Neuronal stem cell (in vitro differentiated cells): ENCODE measurements at regions not wholly inside any gene's neighbourhood (a gene's known extent, or its start where the extent isn't known, plus 50 kb on each side); places are given as distances from the start of the nearest gene placed in this dataset.

Source experiments
- DNase-seq: peaks from one replicate; pipeline ENCODE4 v3.0.0-alpha.2; 2013; ENCODE audit warnings: low spot score
- H2AFZ ChIP-seq: one replicate; pipeline ENCODE4 v1.6.1; 2013; ENCODE audit warnings: mild to moderate bottlenecking, low read length, inconsistent platforms
- H2AK5ac ChIP-seq: 2 replicates; pipeline ENCODE4 v1.6.1; 2013; ENCODE audit warnings: low read depth, mild to moderate bottlenecking, inconsistent platforms, low read length, moderate library complexity, mixed read lengths
- H2BK120ac ChIP-seq: 2 replicates; pipeline ENCODE4 v1.6.1; 2013; ENCODE audit warnings: low read depth, mild to moderate bottlenecking, inconsistent platforms, low read length, moderate library complexity, mixed read lengths
- H2BK12ac ChIP-seq: one replicate; pipeline ENCODE4 v1.6.1; 2013; ENCODE audit warnings: low read length, inconsistent platforms
- H2BK15ac ChIP-seq: 2 replicates; pipeline ENCODE4 v1.6.1; 2013; ENCODE audit warnings: mild to moderate bottlenecking, low read length, inconsistent platforms, mixed read lengths
- H2BK5ac ChIP-seq: one replicate; pipeline ENCODE4 v1.6.1; 2013; ENCODE audit warnings: inconsistent platforms, mild to moderate bottlenecking, low read length, moderate library complexity
- H3K14ac ChIP-seq: one replicate; pipeline ENCODE4 v1.6.1; 2013; ENCODE audit warnings: low read length, inconsistent platforms
- H3K18ac ChIP-seq: 2 replicates; pipeline ENCODE4 v1.6.1; 2013; ENCODE audit warnings: low read length, inconsistent platforms
- H3K23ac ChIP-seq: 2 replicates; pipeline ENCODE4 v1.6.1; 2013; ENCODE audit warnings: low read depth, mild to moderate bottlenecking, mixed read lengths, low read length, inconsistent platforms; ENCODE audit not compliant: poor library complexity
- H3K27ac ChIP-seq: replicated peaks from 3 replicates; pipeline ENCODE4 v1.5.1; 2013; ENCODE audit warnings: low read length, inconsistent platforms
- H3K27me3 ChIP-seq, 3 experiments: 2 replicates each; pipeline ENCODE4 v1.6.1; 2013; ENCODE audit warnings: low read length in 3 of 3, mild to moderate bottlenecking in 2 of 3, inconsistent platforms in 1 of 3, low read depth in 1 of 3, mixed read lengths in 1 of 3, moderate library complexity in 1 of 3; ENCODE audit not compliant: control insufficient read depth in 3 of 3, insufficient read depth in 3 of 3
- H3K36me3 ChIP-seq, 2 donors: replicated peaks in 1 of 2; 2 replicates each; pipeline ENCODE4 v1.6.1; 2013; ENCODE audit warnings: low read length in 2 of 2; ENCODE audit not compliant: control insufficient read depth in 2 of 2, insufficient read depth in 2 of 2
- H3K4ac ChIP-seq: 2 replicates; pipeline ENCODE4 v1.6.1; 2013; ENCODE audit warnings: inconsistent platforms, mild to moderate bottlenecking, low read length, moderate library complexity
- H3K4me1 ChIP-seq, 2 donors: 1 replicate in 1 of 2; 2 replicates in 1 of 2; pipeline ENCODE4 v1.6.1; 2013; ENCODE audit warnings: low read length in 2 of 2, low read depth in 1 of 2; ENCODE audit not compliant: control insufficient read depth in 2 of 2, insufficient read depth in 1 of 2
- H3K4me2 ChIP-seq: one replicate; pipeline ENCODE4 v1.6.1; 2013; ENCODE audit warnings: mild to moderate bottlenecking, low read length, inconsistent platforms; ENCODE audit not compliant: insufficient read depth, poor library complexity, severe bottlenecking
- H3K4me3 ChIP-seq, 2 donors: 2 replicates each; pipeline ENCODE4 v1.5.1; 2013; ENCODE audit warnings: low read length in 2 of 2, mild to moderate bottlenecking in 2 of 2, inconsistent platforms in 1 of 2, moderate library complexity in 1 of 2
- H3K79me1 ChIP-seq: one replicate; pipeline ENCODE4 v1.6.1; 2013; ENCODE audit warnings: low read depth, mild to moderate bottlenecking, inconsistent platforms, low read length, moderate library complexity
- H3K9ac ChIP-seq: one replicate; pipeline ENCODE4 v1.6.1; 2013; ENCODE audit warnings: mild to moderate bottlenecking, low read depth, low read length, inconsistent platforms; ENCODE audit not compliant: poor library complexity
- H3K9me3 ChIP-seq, 2 donors: replicated peaks in 1 of 2; 2 replicates each; pipeline versions ENCODE3 to v1.6.1; 2013; ENCODE audit warnings: low read length in 2 of 2, mild to moderate bottlenecking in 2 of 2, inconsistent platforms in 1 of 2, low read depth in 1 of 2, mixed read lengths in 1 of 2, moderate library complexity in 1 of 2; ENCODE audit not compliant: control insufficient read depth in 2 of 2, insufficient read depth in 1 of 2
- H4K8ac ChIP-seq: one replicate; pipeline ENCODE4 v1.6.1; 2013; ENCODE audit warnings: low read depth, mild to moderate bottlenecking, inconsistent platforms, low read length, moderate library complexity
- H4K91ac ChIP-seq: one replicate; pipeline ENCODE4 v1.6.1; 2013; ENCODE audit warnings: low read length, low read depth, mild to moderate bottlenecking, inconsistent platforms; ENCODE audit not compliant: poor library complexity
- WGBS, 2 donors: extraction: QIAGEN DNeasy Blood & Tissue Kit; methylation state at CpG; one replicate each; pipeline ENCODE4 v1.1.7; 2013; ENCODE audit warnings: missing lambda C conversion rate in 2 of 2, mixed read lengths in 1 of 2; ENCODE audit not compliant: insufficient read length in 2 of 2, insufficient replicate concordance in 1 of 2; ENCODE audit errors: extremely low coverage in 2 of 2; 5-methylcytosine and 5-hydroxymethylcytosine counted together

DNA sequence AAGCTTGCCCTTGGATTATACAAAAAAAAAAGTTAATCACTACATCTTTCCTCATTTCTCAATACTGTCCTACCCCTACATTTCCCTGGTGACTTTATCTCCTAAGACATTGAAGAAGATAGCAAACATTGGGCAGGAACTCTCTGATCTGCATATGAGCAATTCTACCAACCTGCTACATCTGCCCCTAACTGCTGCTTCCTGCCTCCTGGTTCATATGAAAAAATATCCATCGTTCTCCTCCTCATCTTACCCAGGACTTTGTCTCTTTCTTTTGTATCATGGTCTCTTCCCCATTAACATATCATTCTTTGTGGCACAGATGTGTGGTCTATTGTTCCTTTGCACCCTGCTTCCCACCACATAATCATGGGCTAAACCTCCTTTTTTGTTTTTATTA, 139.7 kb upstream of the PCGF5 start:
- WGBS, 2 donors = no CpG with 5 or more reads among the region's 1 CpG
- H3K27me3 ChIP-seq = no peaks in the 10 kb centered on the region

DNA sequence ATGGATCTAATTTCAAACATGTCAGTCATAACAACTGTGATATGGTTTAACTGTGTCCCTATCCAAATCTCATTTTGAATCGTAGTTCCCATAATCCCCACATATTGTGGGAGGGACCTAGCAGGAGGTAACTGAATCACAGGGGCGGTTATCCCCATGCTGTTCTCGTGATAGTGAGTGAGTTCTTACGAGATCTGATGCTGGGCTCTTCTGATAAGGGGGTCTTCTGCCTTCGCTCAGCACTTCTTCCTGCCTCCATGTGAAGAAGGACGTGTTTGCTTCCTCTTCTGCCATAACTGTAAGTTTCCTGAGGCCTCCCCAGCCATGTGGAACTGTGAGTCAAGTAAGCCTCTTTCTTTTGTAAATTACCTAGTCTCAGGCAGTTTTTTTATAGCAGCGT, 138.0 kb upstream of the PCGF5 start:
- WGBS, 2 donors = no CpG with 5 or more reads among the region's 7 CpGs
- DNase-seq = no peak
- no peak overlapping the region for H4K8ac ChIP-seq

More for the DNA sequence above, 139.7 kb upstream of the PCGF5 start:
- no peak overlapping the region for H4K8ac ChIP-seq
- H3K4ac ChIP-seq = no peak overlapping the region
- peak overlapping the region; percentile 21 for H2AFZ ChIP-seq
- H3K4me3 ChIP-seq = no peak overlapping the region
- no peak overlapping the region for H2BK12ac ChIP-seq
- peaks cover 0 to 6% of the 10 kb centered on the region in 2 donors for H3K9me3 ChIP-seq
- H3K9ac ChIP-seq = no peak overlapping the region
- no peak for DNase-seq
- H2BK15ac ChIP-seq = no peak overlapping the region
- H2BK5ac ChIP-seq = no peak overlapping the region
- H3K27ac ChIP-seq = no peak overlapping the region
- H3K36me3 ChIP-seq = no peaks in the 10 kb centered on the region
- peaks cover 0 to 3% of the 10 kb centered on the region in 2 donors for H3K4me1 ChIP-seq
- H3K79me1 ChIP-seq = no peaks in the 10 kb centered on the region
- no peak overlapping the region for H4K91ac ChIP-seq
- H3K18ac ChIP-seq = no peak overlapping the region
- H3K4me2 ChIP-seq = no peak overlapping the region
- H3K23ac ChIP-seq = no peak overlapping the region
- H2AK5ac ChIP-seq = no peak overlapping the region
- no peak overlapping the region for H3K14ac ChIP-seq
- H2BK120ac ChIP-seq = no peak overlapping the region

DNA sequence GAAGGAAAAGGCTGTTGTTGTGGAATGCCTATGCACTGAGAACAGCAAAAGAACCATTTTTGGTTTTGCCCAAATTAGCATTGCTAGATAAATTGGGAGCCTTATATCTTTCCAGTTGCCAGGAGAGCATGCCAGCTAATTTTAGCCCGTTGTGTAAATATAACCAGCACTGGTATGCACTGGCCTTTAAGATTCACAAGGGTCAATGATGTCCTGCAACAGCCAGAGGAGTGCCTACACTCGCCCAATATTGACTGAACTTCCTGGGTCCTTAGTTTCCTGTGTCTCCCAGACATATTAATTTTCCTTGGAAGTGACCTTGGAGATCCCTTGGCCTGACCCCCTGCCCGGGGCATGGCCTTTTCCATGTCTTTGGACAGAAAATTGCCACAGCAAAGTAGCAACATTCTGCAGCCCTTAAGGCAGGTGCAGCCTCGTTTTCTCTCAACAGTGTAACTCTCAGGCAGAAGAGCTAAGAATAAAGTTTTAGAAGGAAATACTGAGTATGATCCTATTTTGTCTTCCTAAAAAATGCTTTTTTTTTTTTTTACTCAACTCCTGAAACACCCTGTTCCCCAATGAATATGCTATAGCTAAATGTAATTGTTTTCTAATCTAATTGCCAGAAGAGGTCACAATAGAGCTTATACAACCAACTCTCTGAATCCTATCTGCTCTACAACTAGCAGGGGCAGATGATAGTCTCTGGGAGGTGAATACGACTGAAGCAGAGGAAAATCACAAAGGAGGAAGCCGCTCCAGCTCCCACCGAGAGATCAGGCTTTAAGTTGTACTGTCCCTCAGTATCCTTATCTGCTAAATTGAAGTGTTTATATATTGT, 131.9 kb upstream of the PCGF5 start:
- Histone ChIP-seq H2AK5ac (no peak overlapping the region), H2BK12ac (no peak overlapping the region), H2AFZ (peak overlapping the region; percentile 21), H2BK5ac (no peak overlapping the region), H4K91ac (no peak overlapping the region), H3K14ac (no peak overlapping the region), H3K4me1 (peaks cover 0 to 5% of the 10 kb centered on the region in 2 donors), H3K4me2 (no peak overlapping the region), H4K8ac (no peak overlapping the region), H3K27ac (no peak overlapping the region), H3K4ac (no peak overlapping the region), H3K4me3 (no peak overlapping the region), H3K9me3 (peaks cover 3 to 30% of the 10 kb centered on the region in 2 donors), H3K79me1 (no peaks in the 10 kb centered on the region), H3K18ac (no peak overlapping the region), H3K23ac (no peak overlapping the region), H3K27me3 (no peaks in the 10 kb centered on the region), H3K36me3 (no peaks in the 10 kb centered on the region), H3K9ac (no peak overlapping the region), H2BK120ac (no peak overlapping the region), H2BK15ac (no peak overlapping the region)
- WGBS, 2 donors = no CpG with 5 or more reads among the region's 7 CpGs
- DNase-seq = no peak

More for the DNA sequence above, 138.0 kb upstream of the PCGF5 start:
- no peak overlapping the region for H2BK120ac ChIP-seq
- H2AK5ac ChIP-seq = no peak overlapping the region
- H3K27ac ChIP-seq = no peak overlapping the region
- H2BK15ac ChIP-seq = no peak overlapping the region
- peaks cover 0 to 3% of the 10 kb centered on the region in 2 donors for H3K9me3 ChIP-seq
- H2AFZ ChIP-seq = peak overlapping the region; percentile 37
- no peak overlapping the region for H3K23ac ChIP-seq
- no peaks in the 10 kb centered on the region for H3K79me1 ChIP-seq
- no peak overlapping the region for H3K4me2 ChIP-seq
- no peaks in the 10 kb centered on the region for H3K36me3 ChIP-seq
- H3K14ac ChIP-seq = no peak overlapping the region
- H3K4me3 ChIP-seq = no peak overlapping the region
- H3K4me1 ChIP-seq = no peaks in the 10 kb centered on the region
- no peak overlapping the region for H2BK5ac ChIP-seq
- H3K4ac ChIP-seq = no peak overlapping the region
- no peaks in the 10 kb centered on the region for H3K27me3 ChIP-seq
- no peak overlapping the region for H3K18ac ChIP-seq
- no peak overlapping the region for H4K91ac ChIP-seq
- no peak overlapping the region for H3K9ac ChIP-seq
- H2BK12ac ChIP-seq = no peak overlapping the region

DNA sequence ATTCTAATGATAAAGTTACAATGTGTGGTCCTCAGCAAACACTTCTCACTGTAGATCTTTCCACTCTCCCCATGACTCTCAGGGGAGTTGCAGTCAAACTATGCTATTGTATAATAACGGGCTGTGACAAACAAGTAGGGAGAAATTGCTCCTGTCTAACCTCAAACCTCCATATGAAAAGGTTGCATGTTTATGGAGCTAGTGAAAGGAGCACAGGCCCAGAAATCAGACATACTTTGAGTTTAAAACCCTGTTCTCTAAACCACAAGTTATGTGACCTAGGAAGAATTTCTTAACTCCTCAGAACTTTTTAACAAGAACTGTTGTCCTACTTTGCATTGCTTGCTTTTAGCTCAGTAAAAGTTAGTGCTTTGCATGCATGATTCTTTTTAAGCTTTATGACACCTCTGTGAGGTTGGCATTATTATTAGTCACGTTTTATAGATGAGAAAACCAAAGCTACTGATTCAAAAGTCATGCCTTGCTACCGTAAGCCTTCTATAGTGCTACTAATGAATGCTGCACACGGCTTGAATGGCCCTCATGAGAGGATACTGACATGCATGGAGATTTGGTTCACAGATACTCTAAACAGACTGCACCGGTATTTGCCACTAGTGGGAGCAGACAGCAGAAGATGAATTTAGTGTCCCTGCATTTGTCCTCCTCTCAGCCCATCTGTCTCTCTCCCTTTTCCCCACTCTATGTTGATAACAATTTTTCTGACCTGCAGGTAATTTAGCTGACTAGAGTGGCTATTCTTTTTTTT, 129.5 kb upstream of the PCGF5 start:
- H3K4me3 ChIP-seq = no peak overlapping the region
- no peak overlapping the region for H2BK12ac ChIP-seq
- peaks cover 3 to 39% of the 10 kb centered on the region in 2 donors for H3K9me3 ChIP-seq
- no peak overlapping the region for H3K23ac ChIP-seq
- H3K18ac ChIP-seq = no peak overlapping the region
- no peak overlapping the region for H2AK5ac ChIP-seq
- no peak overlapping the region for H3K4me2 ChIP-seq
- H4K8ac ChIP-seq = no peak overlapping the region
- no peaks in the 10 kb centered on the region for H3K79me1 ChIP-seq
- H3K4me1 ChIP-seq = peaks cover 0 to 5% of the 10 kb centered on the region in 2 donors
- H2BK15ac ChIP-seq = no peak overlapping the region
- H2BK120ac ChIP-seq = no peak overlapping the region
- H3K27ac ChIP-seq = no peak overlapping the region
- no peak overlapping the region for H4K91ac ChIP-seq
- no peak overlapping the region for H3K14ac ChIP-seq
- no CpG with 5 or more reads among the region's 5 CpGs for WGBS, 2 donors
- H3K9ac ChIP-seq = no peak overlapping the region
- no peak overlapping the region for H2BK5ac ChIP-seq
- H3K27me3 ChIP-seq = no peaks in the 10 kb centered on the region
- H3K4ac ChIP-seq = no peak overlapping the region
- H3K36me3 ChIP-seq = no peaks in the 10 kb centered on the region
- no peak for DNase-seq
- peak overlapping the region; percentile 71 for H2AFZ ChIP-seq
